Effector CD4-positive, alpha-beta T cell (primary cell): ENCODE measurements at regions not wholly inside any gene's neighbourhood (a gene's known extent, or its start where the extent isn't known, plus 50 kb on each side); places are given as distances from the start of the nearest gene placed in this dataset.
A peak's percentile ranks its signal among the peaks of the same experiment; 100 is the strongest.
"Not testable (repeated sequence)": the region's sequence is repeated elsewhere in the genome, so short reads cannot be mapped to it uniquely, and the experiment has no call there.

Experiments
- DNase-seq: peaks from one replicate; pipeline ENCODE4 v3.0.0-alpha.2; 2020

DNA sequence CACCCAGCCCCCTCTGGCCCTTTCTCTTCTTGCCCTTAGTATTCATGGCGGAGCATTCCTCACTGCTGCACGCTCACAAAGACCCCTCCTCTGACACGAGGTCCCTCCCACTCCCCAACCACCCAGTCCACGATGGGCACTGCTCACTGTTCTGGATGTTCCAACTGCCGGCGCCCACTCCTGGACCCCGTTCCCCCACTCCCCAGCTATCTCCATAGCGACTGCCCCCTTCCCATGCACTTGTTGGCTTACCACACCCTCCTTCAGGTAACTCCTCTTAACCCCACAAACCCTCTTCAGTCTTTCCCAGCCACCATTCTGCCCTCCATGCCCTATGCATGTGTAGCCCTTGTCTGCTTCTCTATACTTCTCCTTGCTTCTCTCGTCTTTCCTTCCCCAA lies 961.5 kb upstream of the DEFB115 start:
- DNase-seq = not testable (repeated sequence)

DNA sequence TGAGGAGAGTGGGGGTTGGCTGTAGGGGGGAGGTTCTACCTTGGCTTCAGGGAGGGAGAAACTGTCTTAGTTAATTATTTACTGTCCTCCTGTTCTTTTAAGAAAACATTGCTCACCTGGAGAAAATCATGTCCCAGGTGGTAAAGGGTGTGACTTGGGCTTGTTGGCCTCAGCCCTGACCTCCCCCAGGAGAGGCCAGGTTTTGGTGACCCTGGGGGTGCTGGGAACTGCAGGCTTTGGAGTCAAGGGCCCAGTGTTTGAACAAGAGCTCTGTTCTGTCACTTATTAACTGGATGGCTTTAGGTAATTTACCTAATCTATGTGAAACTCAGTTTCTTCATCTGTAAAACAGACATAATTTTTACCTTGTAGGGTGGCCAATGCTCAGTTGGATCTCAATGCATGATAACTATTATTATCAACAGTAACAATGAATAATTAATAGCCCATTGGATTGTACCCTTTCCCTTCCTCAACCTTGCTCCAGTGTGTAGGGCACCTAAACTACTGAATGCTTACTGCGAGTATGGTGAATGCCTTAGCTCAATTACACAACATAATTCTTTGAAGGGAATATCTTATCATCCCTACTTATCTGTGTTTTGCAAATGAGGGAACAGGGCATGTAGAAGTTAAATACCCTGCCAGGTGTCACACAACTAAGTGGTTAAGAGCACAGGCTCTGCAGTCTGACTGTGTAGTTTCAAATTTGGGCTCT lies 959.4 kb upstream of the DEFB115 start:
- DNase-seq = not testable (repeated sequence)

DNA sequence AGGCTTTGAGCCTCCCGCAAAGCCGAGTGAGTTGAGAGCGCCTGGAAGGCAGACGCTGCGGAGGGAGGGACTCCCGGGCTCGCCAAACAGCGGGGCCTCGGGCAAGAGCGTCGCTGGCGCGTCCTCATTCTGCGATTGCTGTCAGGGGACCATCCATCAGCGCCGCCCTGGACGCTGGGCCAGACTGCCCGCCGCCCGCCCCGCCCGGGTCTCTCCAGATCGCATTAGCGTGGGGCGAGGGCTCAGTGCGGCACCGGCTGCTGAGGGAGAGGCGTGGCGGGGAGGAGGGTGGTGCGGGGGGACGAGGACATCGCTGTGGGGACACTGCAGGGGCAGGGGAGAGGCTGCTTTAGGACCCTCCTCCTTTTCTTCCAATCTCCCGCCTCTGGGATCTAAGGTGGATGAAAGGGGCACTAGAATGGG lies 957.2 kb upstream of the DEFB115 start:
- DNase-seq = not testable (repeated sequence)

DNA sequence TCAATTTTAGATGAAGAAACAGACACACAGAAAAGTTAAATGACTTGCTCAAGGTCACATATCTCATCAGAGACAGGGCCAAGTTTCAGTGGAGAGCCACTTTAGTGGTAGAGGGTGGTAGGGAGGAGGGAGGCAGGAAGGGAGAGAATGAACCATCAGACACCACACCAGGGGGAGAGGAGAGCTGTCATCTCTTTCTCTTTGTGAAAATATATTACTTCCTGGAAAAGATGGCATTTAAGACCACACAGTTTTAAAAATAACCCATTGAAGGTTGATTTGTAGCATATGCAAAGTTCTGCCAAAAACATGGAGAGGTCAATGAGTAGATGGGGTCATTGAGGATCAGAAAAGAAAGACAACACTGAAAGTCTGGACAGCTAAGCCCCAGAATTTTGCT lies 954.7 kb upstream of the DEFB115 start:
- DNase-seq = not testable (repeated sequence)

DNA sequence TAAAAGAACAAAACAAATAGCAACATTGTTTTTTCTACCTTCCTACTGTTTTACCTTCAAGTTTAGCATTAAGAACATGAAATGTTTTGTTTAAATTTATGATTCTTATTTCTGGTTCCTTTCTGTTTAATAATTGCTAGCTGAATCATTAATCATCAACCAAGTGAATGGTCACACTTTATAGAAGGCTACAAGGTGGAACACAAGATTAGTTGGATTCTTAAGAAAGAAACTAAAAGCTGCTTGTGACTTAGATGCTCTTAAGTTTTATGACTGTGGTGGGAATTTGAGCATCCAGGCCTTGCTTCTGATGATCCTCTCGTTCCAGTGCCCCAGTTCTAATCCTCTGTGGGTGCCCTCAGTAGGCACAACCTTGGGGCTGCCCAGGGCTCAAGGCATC lies 947.5 kb upstream of the DEFB115 start:
- not testable (repeated sequence) for DNase-seq

DNA sequence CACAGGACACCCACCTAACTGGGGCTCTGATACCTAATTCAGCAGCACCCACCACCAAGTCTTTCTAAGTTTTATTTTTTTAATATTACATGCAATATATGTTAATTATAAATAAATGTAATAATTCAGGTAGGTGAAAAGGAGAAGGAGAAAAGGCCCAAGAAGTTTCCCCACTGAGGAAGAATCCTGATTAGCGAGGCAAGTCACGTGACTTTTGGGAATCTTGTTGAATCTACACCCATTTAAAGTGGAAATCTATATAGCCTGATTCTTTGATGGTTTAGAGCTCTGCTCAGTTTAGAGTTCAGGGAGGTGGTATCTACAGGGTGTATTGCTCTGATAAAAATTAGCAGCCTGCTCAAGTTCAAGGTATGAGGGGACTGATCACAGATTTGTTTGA lies 947.1 kb upstream of the DEFB115 start:
- DNase-seq = not testable (repeated sequence)

DNA sequence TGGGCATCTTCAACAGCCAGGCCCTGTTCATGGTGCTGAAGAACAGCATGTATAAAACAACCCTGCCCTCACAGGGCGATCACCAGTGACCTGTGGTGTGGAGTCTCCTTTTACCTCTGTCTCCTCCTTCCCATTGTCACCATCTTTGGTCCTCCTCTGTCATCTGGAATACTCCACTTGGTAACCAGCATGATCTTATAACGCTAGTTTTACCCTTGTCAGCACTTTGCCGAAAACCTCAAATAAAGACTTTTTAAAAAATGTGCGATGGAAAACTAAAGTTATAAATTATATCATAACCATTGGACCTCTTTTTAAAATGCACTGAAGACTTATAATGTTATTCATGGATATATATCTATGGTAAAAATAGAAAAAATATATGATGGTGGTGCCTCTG lies 945.2 kb upstream of the DEFB115 start:
- DNase-seq = not testable (repeated sequence)

DNA sequence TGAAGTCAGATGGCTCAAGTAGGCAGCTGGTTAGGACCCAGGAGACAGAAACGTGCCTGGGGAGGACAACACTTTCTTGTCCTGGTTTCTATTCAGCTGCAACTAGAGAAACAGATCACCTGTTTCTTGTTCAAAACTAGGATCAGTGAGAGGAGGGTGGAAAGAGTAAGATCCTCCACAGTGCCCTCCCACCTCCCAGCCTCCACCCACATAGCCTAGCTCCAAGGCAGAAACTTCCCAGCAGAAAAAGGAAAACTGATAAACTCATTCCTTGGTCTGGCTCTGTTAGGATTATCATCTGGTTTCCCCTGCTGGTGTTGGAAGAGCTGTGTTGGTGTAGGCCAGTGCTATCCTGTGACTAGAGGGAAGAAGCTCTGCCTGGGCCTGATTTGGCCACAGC lies 943.8 kb upstream of the DEFB115 start:
- DNase-seq = not testable (repeated sequence)

DNA sequence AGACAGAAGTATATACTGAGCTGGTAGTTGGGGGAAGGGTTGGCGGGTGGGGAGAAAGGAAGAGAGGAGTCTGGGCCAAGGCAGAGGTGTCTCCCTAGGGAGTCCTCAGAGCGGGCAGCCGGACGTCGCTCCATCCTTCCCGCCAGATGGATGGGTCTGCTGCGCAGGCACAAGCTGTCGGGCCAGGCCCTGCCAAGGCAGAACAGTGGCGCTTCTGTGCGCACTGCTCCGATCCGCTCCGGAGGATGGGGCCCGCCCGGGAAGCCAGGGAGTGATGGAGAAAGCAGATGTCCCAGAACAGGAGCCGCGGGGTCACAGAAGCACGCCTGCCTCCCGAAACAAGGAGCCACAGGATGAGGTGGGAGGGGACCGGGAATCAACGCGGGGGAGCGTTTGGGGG lies 941.4 kb upstream of the DEFB115 start:
- not testable (repeated sequence) for DNase-seq

DNA sequence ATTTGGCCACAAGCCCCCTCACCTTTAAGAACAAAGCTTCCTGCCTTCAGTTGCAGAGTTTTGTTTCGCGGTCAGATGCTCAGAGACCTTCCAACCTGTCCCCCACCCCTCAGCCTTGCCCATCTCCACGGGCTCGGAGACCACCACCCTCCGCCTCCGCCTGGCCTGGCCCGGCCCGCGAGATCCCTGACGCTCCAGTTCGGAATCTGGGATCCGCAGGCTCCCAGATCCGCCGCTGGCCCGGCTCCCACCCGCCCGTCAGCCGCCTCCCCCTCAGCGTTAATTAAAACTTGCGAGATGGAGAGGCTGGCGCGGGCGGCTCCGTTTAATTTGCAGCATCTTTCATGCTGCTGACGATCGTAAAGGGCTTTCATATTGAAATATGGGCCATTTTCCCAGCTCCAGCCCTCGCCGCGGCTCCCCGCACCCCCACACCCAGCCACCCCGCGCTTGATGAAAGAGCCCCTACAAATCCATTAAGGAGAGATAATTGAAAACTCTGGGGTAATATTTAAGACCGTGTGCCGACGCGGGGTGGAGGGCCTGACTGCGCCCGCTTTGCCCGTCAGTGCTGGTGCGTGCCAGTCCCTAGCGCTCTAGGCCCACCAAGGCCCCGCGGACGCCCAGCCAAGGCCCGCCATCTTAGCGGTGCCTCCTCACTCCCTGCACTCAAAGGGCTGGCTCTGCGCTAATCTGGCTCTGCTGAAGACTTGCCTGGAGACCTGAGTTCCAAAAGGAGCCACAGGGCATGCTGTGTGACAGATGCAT lies 940.7 kb upstream of the DEFB115 start:
- not testable (repeated sequence) for DNase-seq

DNA sequence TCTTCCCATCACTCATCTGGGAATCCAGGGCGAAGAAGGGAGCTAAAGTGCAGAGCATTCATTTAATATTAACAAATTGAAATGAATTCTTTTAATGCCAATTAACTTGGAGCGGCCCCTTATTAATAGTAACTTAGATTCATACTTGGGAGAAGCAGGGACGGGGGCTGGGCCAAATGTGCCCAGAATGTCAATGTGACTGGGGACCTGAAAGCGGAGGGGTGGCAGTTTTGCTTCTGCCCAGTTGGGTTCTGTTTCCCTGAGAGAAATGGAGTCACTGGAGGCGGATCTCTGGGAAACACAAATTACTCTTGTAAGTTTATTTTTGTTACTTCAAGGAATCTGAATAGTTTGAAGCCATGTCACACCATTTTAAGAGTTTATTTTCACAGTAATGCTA lies 923.7 kb upstream of the DEFB115 start:
- not testable (repeated sequence) for DNase-seq

DNA sequence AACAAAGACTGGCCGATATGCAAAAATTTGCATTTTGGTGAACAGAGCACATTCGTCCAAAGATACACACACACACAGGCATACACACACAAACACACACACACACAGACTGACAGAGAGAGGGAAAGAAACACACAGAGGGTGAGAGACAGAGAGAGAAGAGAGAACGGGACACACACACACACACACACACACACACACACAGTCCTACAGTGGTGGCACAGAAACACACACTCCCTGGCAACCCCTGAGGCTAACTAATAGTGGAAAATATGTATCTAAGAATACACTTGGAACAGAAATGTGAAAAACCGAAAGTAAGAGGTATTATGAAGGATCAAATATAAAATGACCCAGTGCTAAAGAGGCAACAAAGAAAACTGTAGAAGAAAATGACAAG lies 919.9 kb upstream of the DEFB115 start:
- DNase-seq = not testable (repeated sequence)

DNA sequence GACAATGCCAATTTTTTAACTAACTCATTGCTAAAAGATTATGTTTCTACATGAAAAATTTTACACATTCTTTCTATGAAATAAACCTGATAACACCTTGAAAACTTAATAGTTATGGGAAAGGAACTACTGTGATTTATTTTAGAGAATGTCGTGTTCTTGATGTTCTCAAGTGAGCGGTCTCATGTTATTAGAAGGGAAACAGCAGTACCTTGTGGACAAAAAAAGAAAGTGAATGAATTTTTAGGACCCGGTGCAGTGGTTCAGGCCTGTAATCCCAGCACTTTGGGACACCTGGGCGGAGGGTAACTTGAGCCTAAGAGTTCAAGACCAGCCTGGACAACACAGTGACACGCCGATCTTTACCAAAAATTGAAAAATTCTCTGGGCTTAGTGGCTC lies 908.5 kb upstream of the DEFB115 start:
- DNase-seq = not testable (repeated sequence)

DNA sequence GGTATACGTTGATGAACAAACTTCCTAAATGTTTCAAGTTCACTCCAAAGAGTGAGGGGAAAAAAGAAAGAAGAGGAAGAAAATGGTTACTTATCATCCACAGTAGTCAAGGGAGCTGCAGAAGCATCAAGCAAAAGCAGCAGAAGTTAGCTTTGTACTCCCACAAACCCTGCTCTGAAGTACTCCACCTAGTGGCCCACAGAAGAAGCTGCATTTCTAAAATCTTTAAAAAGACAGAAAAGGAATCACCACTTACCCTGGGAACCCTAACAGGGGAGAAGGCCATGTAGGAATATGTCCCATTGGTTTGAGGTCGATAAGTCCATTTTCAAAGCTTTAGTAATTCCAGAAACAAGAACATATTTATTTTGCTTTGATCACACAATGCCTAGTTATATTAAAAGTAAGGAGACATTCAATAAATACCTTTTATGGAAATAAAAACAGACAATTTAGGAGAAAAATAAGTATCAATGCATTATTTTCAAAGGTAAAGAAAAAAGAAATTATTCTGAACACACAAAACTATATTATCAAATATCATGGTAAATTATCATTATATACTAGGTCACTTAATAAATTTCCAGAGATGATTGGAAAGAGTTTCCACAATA lies 900.5 kb upstream of the DEFB115 start:
- DNase-seq = not testable (repeated sequence)

DNA sequence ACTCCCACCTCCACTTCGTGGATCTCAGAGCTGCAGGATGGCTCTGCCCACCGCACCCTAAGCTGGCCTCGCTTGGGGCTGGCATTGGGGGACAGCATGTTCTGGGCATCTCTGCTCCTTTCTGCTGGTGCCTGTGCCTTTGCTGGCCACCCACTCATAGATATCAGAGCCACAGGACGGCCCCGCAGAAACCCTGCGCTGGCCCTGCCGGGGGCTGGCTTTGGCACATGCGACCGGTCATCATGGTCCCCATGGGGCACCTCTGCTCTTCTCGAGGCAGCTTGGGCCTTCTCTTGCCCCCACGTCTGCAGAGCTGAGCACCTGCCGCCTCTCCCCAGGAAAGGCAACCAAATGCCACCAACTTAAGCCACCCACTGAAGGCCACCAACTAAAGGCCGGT lies 895.7 kb upstream of the DEFB115 start:
- DNase-seq = not testable (repeated sequence)

DNA sequence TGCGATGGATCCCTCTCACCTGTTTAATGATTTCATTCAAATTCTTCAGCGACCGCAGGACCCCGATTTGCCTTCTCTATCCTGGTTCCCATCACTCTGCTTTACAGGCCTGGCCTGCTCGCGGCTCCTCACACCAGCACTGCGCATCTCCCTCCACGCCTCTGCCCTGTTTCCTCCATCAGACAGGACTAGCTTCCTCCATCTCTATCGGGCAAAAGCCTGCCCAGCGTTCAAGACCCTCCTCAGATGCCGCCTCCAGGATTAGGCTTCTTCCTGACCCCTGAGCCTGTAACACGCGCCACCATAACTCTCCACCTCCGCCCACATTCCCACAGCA lies 881.1 kb upstream of the DEFB115 start:
- not testable (repeated sequence) for DNase-seq

DNA sequence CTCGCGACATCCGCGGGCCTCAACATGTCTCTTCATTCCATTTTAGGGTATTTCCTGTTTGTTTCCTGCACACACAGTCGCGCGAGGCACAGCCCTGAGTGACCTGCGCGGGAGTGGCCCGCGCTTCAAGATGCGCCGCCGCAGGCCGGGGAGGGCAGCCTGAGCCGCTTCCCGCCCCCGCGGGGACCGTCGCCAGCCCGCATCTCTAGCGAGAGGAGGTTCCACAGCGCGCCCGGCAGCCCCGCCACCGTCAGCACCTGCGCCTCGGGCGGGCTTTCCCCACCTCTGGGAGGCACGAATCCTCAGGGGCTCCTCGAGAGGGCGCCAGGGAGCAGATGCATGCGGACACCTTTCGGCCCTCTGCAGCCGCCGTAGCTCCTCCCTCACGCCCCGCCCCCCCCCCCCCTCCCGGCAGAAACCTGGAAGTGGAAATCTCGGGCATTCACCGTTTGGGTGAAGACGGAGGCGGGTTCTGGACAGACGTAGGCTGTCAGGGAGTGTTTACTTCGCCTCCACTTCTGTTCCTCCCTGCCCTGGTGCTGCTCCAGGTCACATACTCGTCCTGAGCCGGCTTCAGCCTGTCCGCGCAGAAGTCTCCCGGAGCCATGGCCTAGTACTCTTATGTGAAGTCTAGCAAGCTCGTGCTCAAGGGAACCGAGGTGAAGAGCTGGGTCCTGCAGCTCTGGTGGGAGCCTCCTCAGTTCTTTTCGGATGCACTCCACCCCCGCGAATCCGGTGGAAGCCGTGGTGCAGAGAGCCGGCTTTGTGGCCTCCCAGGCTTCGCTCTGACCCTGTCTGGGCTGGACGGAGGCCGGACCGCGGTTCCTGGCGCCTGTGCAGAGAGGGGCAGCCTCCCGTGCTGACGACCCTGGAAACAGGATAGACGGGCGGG lies 880.5 kb upstream of the DEFB115 start:
- DNase-seq = peak; percentile 74

DNA sequence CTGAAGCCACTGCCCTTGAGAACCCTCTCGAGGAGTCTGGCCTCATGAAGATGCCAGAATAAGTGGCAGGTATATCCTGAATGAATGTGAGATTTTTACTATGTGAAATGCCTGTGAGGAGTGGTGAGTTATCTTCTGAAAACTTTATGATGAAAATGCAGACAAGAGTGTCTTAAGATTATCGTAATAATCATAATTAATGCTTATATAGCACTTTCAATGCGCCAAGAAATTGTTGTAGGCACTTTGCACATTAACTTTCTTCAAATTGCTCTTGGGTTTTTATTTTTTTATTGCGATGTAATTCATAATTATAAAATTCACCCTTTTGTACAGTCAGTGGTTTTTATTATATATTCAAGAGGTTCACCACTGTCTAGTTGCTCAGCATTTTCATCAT lies 879.1 kb upstream of the DEFB115 start:
- DNase-seq = not testable (repeated sequence)

DNA sequence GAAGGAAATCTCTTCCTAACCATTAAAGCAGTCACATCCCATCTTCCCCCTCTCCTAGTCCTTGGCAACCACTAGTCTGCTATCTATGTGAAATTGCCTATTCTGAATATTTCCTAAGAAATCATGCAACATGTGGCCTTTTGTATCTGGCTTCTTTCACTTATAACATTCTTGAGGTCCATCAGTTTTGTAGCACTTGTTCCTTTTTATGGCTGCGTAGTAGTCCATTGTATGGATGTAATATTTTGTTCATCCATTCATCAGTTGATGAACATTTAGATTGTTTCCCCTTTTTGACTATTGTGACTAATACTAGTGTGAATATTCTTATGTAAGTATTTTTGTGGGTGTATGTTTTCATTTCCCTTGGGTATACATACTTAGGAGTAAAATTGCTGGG lies 878.7 kb upstream of the DEFB115 start:
- DNase-seq = not testable (repeated sequence)

DNA sequence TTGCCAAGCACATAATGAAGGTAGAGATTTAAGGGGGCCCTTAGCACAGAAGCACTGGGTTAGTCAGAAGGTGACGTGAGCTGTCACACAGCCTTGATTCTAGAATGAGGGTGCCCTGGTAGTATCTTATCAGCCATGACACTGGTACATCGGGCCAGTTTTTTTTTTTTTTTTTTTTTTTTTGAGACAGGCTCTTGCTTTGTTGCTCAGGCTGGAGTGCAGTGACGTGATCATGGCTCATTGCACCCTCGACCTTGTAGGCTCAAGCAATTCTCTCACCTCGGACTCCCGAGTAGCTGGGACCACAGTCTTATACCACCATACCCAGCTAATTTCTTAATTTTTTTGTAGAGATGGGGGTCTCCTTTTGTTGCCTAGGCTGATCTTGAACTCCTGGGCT lies 872.6 kb upstream of the DEFB115 start:
- not testable (repeated sequence) for DNase-seq

DNA sequence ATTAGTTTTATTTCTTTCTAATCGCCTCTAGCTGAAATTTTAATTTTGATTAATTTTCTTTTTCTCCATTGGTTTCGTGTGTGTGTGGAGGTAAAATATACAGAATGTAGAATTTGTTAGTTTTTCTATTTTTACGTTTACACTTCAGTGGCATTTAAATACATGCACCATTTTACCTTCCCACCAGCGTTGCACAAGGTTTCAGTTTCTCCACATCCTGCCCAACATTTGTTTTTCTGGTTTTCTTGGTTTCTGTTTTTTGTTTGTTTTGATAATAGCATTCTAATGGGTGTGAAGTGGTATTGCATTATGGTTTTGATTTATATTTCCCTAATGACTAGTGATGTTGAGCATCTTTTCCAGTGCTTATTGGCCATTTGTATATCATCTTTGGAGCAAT lies 871.4 kb upstream of the DEFB115 start:
- not testable (repeated sequence) for DNase-seq

DNA sequence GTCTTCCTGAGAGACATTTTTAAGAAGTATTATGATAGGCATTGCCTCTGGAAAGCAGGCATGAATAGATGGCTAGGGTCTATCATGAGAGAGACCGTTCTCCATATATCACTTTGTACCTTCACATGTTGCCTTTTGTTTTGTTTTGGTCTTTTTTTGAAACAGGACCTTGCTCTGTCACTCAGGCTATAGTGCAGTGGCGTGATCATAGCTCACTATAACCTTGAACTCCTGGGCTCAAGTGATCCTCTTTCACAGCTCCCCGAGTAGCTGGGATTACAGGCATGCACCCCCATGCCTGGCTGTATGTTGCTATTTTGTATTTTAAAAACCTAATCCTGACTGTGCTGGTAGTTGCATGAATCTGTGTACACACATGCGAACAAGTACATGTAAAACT lies 869.6 kb upstream of the DEFB115 start:
- not testable (repeated sequence) for DNase-seq

DNA sequence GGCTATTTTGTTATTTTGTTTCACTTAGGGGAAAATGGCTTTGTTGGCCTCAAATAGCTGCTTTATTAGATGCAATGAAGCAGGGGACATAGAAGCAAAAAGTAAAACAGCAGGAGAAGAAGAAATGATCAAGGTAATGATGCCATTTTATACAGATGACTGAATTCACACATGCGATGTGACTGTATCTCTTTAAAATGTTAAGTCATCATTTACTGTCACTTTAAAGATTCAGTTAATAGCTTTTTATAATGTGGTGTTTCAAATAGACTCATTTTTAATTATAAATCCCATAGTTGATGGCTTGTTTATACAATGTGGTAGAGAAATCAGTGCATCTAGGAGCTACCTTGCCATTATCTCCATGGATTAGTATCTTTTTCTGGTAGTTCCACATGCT lies 863.9 kb upstream of the DEFB115 start:
- not testable (repeated sequence) for DNase-seq
